Renal pelvis (tissue), 1 donor: ENCODE measurements at regions not wholly inside any gene's neighbourhood (a gene's known extent, or its start where the extent isn't known, plus 50 kb on each side); places are given as distances from the start of the nearest gene placed in this dataset.
A peak's percentile ranks its signal among the peaks of the same experiment; 100 is the strongest.
"Not testable (repeated sequence)": the region's sequence is repeated elsewhere in the genome, so short reads cannot be mapped to it uniquely, and the experiment has no call there.

ENCODE experiments used
- DNase-seq: peaks from one replicate; pipeline ENCODE4 v3.0.0-alpha.2; 2013

- no peak for DNase-seq
Observed at GRCh38 chr16:52051414-52052172, 495.4 kb downstream of the TOX3 start.

- no peak for DNase-seq
Observed at GRCh38 chr16:52050418-52050817, 496.5 kb downstream of the TOX3 start.

DNA sequence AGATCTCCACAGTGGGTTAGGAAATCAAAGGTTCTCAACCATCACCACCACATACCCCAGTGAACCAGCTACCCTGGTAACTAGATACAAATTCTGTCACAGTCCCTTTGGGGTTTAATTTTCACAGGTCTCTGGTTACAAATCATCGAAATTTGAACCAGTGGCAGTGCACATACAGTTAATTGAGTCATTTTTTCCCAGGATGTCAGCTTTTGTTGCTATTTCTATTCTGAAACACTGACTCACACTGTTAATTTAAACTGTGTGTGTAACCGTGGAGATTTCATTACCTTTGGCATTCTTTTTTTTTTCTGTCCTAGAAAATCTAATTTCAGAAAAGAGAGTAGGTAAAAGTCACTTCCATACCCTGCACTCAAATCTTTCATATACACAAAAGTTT, 511.5 kb downstream of the TOX3 start:
- no peak for DNase-seq

- DNase-seq: no peak
Observed at GRCh38 chr16:52034830-52035229, 512.1 kb downstream of the TOX3 start.

DNA sequence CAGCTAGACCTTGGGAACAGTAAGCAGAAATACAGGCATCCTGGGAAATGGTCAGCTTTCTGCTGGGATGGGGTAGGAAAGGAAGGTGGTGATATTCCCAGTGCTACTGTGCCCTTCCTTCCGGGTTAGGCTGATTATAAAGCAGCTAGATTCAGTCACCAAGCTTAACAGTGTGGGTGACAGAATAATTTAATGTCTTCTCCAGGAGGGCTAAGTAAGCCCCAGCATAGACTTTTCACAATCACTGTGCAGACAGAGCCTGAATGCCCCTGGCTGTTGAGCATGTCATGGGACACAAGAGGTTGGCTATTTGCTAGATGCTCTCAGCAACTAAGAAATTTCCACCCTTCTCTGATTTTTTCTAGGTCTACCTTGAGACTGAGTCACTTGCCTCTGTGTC, 513.0 kb downstream of the TOX3 start:
- DNase-seq: no peak

- no peak for DNase-seq
Observed at GRCh38 chr16:52022980-52023379, 524.0 kb downstream of the TOX3 start.

- DNase-seq: no peak
Observed at GRCh38 chr16:52022177-52022576, 524.8 kb downstream of the TOX3 start.

- DNase-seq: no peak
Observed at GRCh38 chr16:52016387-52016786, 530.6 kb downstream of the TOX3 start.

GRCh38 chr16:52005551-52005950, 541.4 kb downstream of the TOX3 start:
- no peak for DNase-seq

DNA sequence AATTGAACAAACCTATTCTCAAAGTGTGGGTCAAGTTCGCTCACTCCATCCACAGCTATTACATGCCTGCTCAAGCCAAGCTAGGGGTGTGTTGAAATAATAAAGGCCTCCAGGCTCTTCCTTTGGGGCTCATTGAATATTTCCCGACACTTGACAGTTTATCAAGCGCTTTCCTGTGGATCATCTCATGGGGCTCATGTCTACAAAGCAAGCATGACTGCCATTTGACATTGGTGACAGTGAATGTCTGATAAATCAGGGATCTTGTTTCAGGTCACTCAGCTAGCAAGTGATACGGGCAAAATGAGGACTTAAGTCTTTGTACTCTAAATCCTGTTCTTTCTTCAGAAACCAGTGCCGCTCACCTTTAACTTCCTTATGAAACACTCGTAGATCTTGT, 542.6 kb downstream of the TOX3 start:
- DNase-seq: no peak

DNA sequence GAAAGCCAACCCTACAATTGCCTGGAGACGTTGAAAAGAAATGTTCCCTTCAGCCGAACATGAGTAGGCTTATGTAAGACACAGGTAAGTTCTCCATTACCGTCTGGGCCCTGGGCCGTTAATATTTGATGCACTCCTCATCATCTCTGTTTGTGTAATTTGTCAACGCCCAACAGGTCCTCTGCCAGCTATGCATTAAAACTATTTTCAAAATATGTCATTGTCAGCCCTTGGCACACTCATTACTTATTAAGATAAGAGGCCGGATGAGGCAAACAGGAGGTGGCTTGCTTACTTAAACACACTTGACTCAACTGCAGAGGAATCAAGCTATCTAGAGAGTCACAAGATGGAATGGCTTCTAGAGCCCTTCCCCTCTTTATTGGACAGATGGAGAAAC, 544.9 kb downstream of the TOX3 start:
- no peak for DNase-seq

- peak; percentile 9 for DNase-seq
Observed at GRCh38 chr16:51996516-51996915, 550.4 kb downstream of the TOX3 start.

- peak; percentile 69 for DNase-seq
Observed at GRCh38 chr16:51994597-51994996, 552.3 kb downstream of the TOX3 start.

- no peak for DNase-seq
Observed at GRCh38 chr16:51989637-51990230, 557.2 kb downstream of the TOX3 start.

GRCh38 chr16:51988977-51989376, 558.0 kb downstream of the TOX3 start:
- DNase-seq: no peak

DNA sequence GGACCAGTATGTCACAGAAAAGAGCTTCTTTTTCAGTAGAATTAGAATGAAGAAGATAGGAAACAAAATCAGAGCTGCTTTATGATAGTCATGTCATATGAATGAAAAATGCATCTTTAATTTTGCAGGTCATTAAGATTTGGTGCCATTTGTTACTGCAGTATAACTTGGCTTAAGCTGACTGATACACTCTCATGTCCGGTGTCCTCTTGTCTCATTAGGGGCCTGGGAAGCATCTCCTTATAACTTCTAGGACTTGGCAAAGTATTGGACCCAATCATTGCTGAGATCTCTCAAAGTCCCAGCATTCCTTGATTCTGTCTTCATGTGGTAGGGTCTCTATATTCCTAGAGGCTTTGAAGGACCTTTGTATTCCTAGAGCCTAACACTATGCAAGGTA, 559.4 kb downstream of the TOX3 start:
- DNase-seq: no peak

DNA sequence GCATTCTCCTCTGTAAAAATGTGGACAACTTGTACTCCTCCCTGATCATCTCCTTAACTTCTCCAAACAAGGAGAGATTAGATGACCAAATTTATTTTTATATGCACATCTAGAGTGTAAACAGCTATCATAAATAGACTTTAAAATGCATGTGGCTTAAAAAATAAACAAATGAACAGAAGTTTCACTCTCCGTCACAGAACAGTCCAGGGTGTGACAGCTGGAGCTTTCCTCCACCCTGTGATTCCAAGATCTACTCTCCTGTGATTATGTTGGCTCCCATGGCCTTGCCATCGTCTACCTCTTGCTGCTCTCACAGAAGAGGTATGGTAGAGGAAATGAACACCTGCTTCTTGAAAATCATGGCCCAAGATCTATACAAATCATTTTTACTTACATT, 560.2 kb downstream of the TOX3 start:
- DNase-seq: no peak

DNA sequence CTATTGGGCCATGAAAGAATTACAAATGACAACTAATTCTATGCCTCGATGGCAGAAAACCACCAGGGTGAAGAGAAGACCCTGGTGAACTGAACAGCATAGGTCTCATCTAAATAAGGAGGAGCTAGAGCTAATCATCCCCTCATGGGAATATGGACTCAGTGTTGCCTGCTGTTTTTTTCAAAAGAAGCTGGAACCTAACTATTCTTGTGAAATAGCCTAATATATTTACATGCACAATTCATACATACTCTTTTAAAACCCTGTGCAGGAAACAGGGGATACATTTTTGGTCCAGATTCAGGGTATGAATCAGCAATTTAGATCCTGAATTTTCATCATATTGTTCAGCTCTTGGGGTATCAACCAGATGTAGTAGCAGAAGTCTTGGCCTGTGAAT, 560.6 kb downstream of the TOX3 start:
- DNase-seq: no peak

GRCh38 chr16:51985126-51985525, 561.8 kb downstream of the TOX3 start:
- DNase-seq: no peak

DNA sequence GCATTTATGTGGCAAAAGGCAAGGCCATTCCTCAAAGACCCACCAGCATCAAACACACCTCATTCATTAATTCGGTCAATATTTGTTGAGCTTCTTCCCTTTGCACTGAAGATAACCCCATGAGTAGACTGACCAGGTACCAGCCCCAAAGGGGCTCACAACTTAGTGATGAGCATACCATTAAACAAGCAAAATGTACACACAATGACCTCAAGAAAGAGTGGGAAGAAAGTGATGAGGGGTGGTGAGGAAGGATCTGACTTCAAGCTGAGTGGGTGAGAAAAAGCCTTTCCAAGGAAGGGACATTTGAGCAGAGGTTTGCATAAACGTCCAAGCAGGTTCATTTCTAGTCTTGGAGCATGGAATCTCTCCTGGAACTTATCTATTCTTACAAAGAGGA, 562.5 kb downstream of the TOX3 start:
- no peak for DNase-seq

GRCh38 chr16:51982715-51983680, 563.9 kb downstream of the TOX3 start:
- peak; percentile 85 for DNase-seq

GRCh38 chr16:51981725-51982124, 565.2 kb downstream of the TOX3 start:
- no peak for DNase-seq

- DNase-seq: not testable (repeated sequence)
Observed at GRCh38 chr16:51977506-51977905, 569.4 kb downstream of the TOX3 start.
